K562 (cell line): ENCODE measurements at regions not wholly inside any gene's neighbourhood (a gene's known extent, or its start where the extent isn't known, plus 50 kb on each side); places are given as distances from the start of the nearest gene placed in this dataset.

Experiments
- ATAC-seq: fragments of 200-7000 bp; cut with Tn5 transposase; 3 replicates; pipeline ENCODE4 v1.9.1; 2020; ENCODE audit warnings: moderate library complexity
- BruUV-seq: library from RNA; stranded (reverse); fragments of 400-500 nt; replicated peaks from 2 replicates; lab custom pipeline; 2021; lab: Mats Ljungman, UMichigan
- CTCF ChIA-PET: fragments of 300-600 bp; formaldehyde crosslinking; extraction: SDS; loops from one replicate; lab custom pipeline; 2021; ENCODE audit warnings: low intra/inter-chr PET ratio; lab: Yijun Ruan, JAX
- POLR2A ChIA-PET: fragments of 300-600, 350-650 bp; sonication (Branson Sonifier 250); formaldehyde crosslinking; extraction: SDS; loops from one replicate; lab custom pipeline; 2021; ENCODE audit warnings: antibody characterized with exemption, inconsistent platforms; lab: Yijun Ruan, JAX
- DNase-seq, 4 experiments: peaks; one replicate each; pipeline versions ENCODE4 v3.0.0 to v3.0.0-alpha.2; 2011 to 2018; ENCODE audit warnings: low spot score in 3 of 4, mixed read lengths in 3 of 4; ENCODE audit errors: extremely low read depth in 1 of 4
- FAIRE-seq: peaks from 2 replicates; lab custom pipeline; 2011; peaks lifted over from hg19 to GRCh38; lab: Jason Lieb, UNC
- H2AFZ ChIP-seq: 2 replicates; pipeline ENCODE4 v1.6.0; 2011; ENCODE audit warnings: low read depth, low read length, control low read depth, inconsistent platforms
- H3K27ac ChIP-seq: fragments of 200-600 bp; 3 replicates; pipeline ENCODE4 v1.8.0; 2011; ENCODE audit warnings: low read depth, mild to moderate bottlenecking, control low read depth, inconsistent platforms, low read length, moderate library complexity, mixed read lengths; ENCODE audit errors: extremely low read depth
- H3K27me3 ChIP-seq, 2 experiments: fragments of 300-600 bp in 1 of 2; 2 replicates in 1 of 2; 3 replicates in 1 of 2; pipeline versions ENCODE4 v1.6.0 to v1.8.0; 2011; ENCODE audit warnings: inconsistent platforms in 2 of 2, low read length in 2 of 2, mild to moderate bottlenecking in 1 of 2, mixed read lengths in 1 of 2, moderate library complexity in 1 of 2; ENCODE audit not compliant: control insufficient read depth in 2 of 2, insufficient read depth in 2 of 2
- H3K36me3 ChIP-seq: fragments of 300-600 bp; 3 replicates; pipeline ENCODE4 v1.8.0; 2011; ENCODE audit warnings: mild to moderate bottlenecking, low read length, inconsistent platforms; ENCODE audit not compliant: control insufficient read depth, insufficient read depth
- H3K4me1 ChIP-seq, 2 experiments: fragments of 200-600 bp in 1 of 2; replicated peaks in 1 of 2; 2 replicates in 1 of 2; 3 replicates in 1 of 2; pipeline versions ENCODE4 v1.5.1 to v1.8.0; 2011; ENCODE audit warnings: inconsistent platforms in 2 of 2, low read length in 2 of 2, mild to moderate bottlenecking in 1 of 2, mixed read lengths in 1 of 2, moderate library complexity in 1 of 2; ENCODE audit not compliant: control insufficient read depth in 2 of 2, insufficient read depth in 2 of 2
- H3K4me2 ChIP-seq: 2 replicates; pipeline ENCODE4 v1.6.1; 2011; ENCODE audit warnings: low read length, control low read depth, inconsistent platforms, mixed read lengths; ENCODE audit not compliant: insufficient read depth
- H3K4me3 ChIP-seq: fragments of 200-600 bp; sonication (generic), shearing (Covaris generic); 2 replicates; pipeline ENCODE4 v1.5.1; 2016; ENCODE audit warnings: control low read depth, inconsistent platforms
- H3K79me2 ChIP-seq: fragments of 200-600 bp; 3 replicates; pipeline ENCODE4 v1.8.0; 2011; ENCODE audit warnings: low read length, inconsistent platforms; ENCODE audit not compliant: control insufficient read depth, insufficient read depth
- H3K9ac ChIP-seq, 2 experiments: 2 replicates each; pipeline versions ENCODE4 v1.6.0 to v1.6.1; 2011; ENCODE audit warnings: low read depth in 2 of 2, low read length in 2 of 2, control low read depth in 1 of 2, inconsistent platforms in 1 of 2, mild to moderate bottlenecking in 1 of 2, mixed read lengths in 1 of 2; ENCODE audit not compliant: insufficient read depth in 1 of 2
- H3K9me1 ChIP-seq: one replicate; pipeline ENCODE4 v1.6.0; 2011; ENCODE audit warnings: inconsistent platforms, mild to moderate bottlenecking, low read length, moderate library complexity; ENCODE audit not compliant: control insufficient read depth, insufficient read depth
- H3K9me3 ChIP-seq: replicated peaks from 2 replicates; pipeline ENCODE4 v1.5.1; 2011; ENCODE audit warnings: low read depth, low read length, inconsistent platforms; ENCODE audit not compliant: control insufficient read depth, insufficient read depth
- H4K20me1 ChIP-seq: replicated peaks from 2 replicates; pipeline ENCODE4 v1.6.1; 2011; ENCODE audit warnings: low read length, inconsistent platforms, mixed read lengths; ENCODE audit not compliant: control insufficient read depth, insufficient read depth
- CBX1 ChIP-seq: sonication (generic); IDR thresholded peaks from 2 replicates; pipeline ENCODE4 v1.6.1; 2016; ENCODE audit warnings: antibody characterized with exemption, low read depth, mild to moderate bottlenecking
- CEBPG ChIP-seq, 3 experiments: fragments of 200-800 bp in 1 of 3; sonication (Bioruptor generic) in 1 of 3; sonication (generic) in 1 of 3; formaldehyde crosslinking in 1 of 3; IDR thresholded peaks in 2 of 3; conservative IDR thresholded peaks in 1 of 3; 2 replicates each; pipeline versions ENCODE4 v1.6.1 to v1.8.0; 2016 to 2022; ENCODE audit warnings: missing compliant biosample characterization in 2 of 3, missing genetic modification characterization in 2 of 3, mild to moderate bottlenecking in 1 of 3, missing genetic modification reagents in 1 of 3
- FIP1L1 ChIP-seq: fragments of 200-400 bp; formaldehyde crosslinking; IDR thresholded peaks from 2 replicates; pipeline ENCODE4 v1.6.1; 2018; ENCODE audit warnings: mild to moderate bottlenecking, low read depth, low read length; ENCODE audit not compliant: poor library complexity, severe bottlenecking
- GTF2F1 ChIP-seq: IDR thresholded peaks from 2 replicates; pipeline ENCODE4 v1.6.1; 2011; ENCODE audit warnings: low read depth, low read length, improper control_type of control experiment
- ID3 ChIP-seq, 2 experiments: fragments of 250-450 bp in 1 of 2; fragments of 450-650 bp in 1 of 2; sonication (Bioruptor Pico) in 1 of 2; IDR thresholded peaks; 2 replicates each; pipeline versions ENCODE4 v1.6.1 to v1.8.0; 2016 to 2021; ENCODE audit warnings: mild to moderate bottlenecking in 2 of 2, moderate library complexity in 2 of 2, missing compliant biosample characterization in 1 of 2, missing genetic modification characterization in 1 of 2
- KLF1 ChIP-seq: fragments of 450-650 bp; IDR thresholded peaks from 2 replicates; pipeline ENCODE4 v1.6.1; 2016; ENCODE audit warnings: missing genetic modification characterization, missing compliant biosample characterization
- MITF ChIP-seq: IDR thresholded peaks from 2 replicates; pipeline ENCODE4 v1.6.1; 2014; ENCODE audit warnings: antibody characterized with exemption
- NCOA4 ChIP-seq: fragments of 450-650 bp; IDR thresholded peaks from 2 replicates; pipeline ENCODE4 v1.6.1; 2018; ENCODE audit warnings: mild to moderate bottlenecking; ENCODE audit not compliant: partially characterized antibody
- PATZ1 ChIP-seq: fragments of 250-450 bp; sonication (Bioruptor Pico); IDR thresholded peaks from 2 replicates; pipeline ENCODE4 v1.5.0; 2020; ENCODE audit warnings: mild to moderate bottlenecking, borderline replicate concordance
- ZBTB49 ChIP-seq: sonication (generic); formaldehyde crosslinking; IDR thresholded peaks from 2 replicates; pipeline ENCODE4 v1.8.0; 2022; ENCODE audit warnings: missing genetic modification reagents, mild to moderate bottlenecking, borderline replicate concordance
- ZNF282 ChIP-seq: sonication (generic); formaldehyde crosslinking; IDR thresholded peaks from 2 replicates; pipeline ENCODE4 v1.8.1; 2023; ENCODE audit warnings: missing genetic modification reagents
- ZNF551 ChIP-seq: fragments of 250-450 bp; sonication (Bioruptor Pico); IDR thresholded peaks from 2 replicates; pipeline ENCODE4 v1.5.0; 2021; ENCODE audit warnings: mild to moderate bottlenecking, moderate library complexity
- ZNF76 ChIP-seq: fragments of 250-450 bp; sonication (Bioruptor Pico); IDR thresholded peaks from 2 replicates; pipeline ENCODE4 v1.4.0; 2020; ENCODE audit warnings: mild to moderate bottlenecking, moderate library complexity, borderline replicate concordance
- WGBS: fragments of 100-300 bp; shearing (Covaris generic); methylation state at CpG from one replicate; pipeline ENCODE4 v1.1.6; 2016; ENCODE audit warnings: low coverage, mixed read lengths; ENCODE audit not compliant: insufficient coverage; ENCODE audit errors: missing lambda C conversion rate; 5-methylcytosine and 5-hydroxymethylcytosine counted together
- in situ Hi-C: fragments of 300-500 bp; cut with MboI; formaldehyde crosslinking; loops from 4 replicates; pipeline ENCODE4 v1.15.0; 2018; ENCODE audit warnings: inconsistent platforms, mixed read lengths
- intact Hi-C: fragments of 100-400 bp; cut with micrococcal nuclease; formaldehyde crosslinking; loops from 2 replicates; pipeline ENCODE4 v1.14.2; 2022

GRCh38 chr12:5124401-5124800, 80.7 kb downstream of the KCNA5 start (continued):
- TF ChIP-seq CEBPG (CRISPR knock-in tag; IDR thresholded peaks at IDR 0.05) (no peak), CEBPG (tag; conservative IDR thresholded peaks at IDR 0.05 in 1 of 2, IDR thresholded peaks at IDR 0.05 in 1 of 2) (no peak)

- Histone ChIP-seq H3K36me3 (no peaks in the 10 kb centered on the region), H3K79me2 (no peaks in the 10 kb centered on the region), H3K27me3 (no peaks in the 10 kb centered on the region), H3K27ac (no peak overlapping the region), H3K9me1 (no peaks in the 10 kb centered on the region), H3K4me2 (no peak overlapping the region), H3K9me3 (no peaks in the 10 kb centered on the region), H2AFZ (no peak overlapping the region), H3K4me3 (no peak overlapping the region), H3K4me1 (no peaks in the 10 kb centered on the region; a peak in 2 of 5 replicates), H4K20me1 (no peaks in the 10 kb centered on the region), H3K9ac (no peak overlapping the region)
- intact Hi-C loops (no loop called here), in situ Hi-C loops (no loop called here)
- BruUV-seq: no TSS peak
- FAIRE-seq: no peak
- DNase-seq: no peak
- ATAC-seq: no peak
- 14% methylated on average over 4 of the region's 5 CpGs for WGBS
- ChIA-PET POLR2A (interaction anchor here (0.6 kb wide), 1 partner anchor 141 kb away, joined by 3 read pairs; no protein-coding TSS in a partner anchor), CTCF (no interaction called here)
- no peak for TF ChIP-seq FIP1L1
- no peak for TF ChIP-seq NCOA4
- no peak for TF ChIP-seq ID3 (CRISPR knock-in tag; IDR thresholded peaks at IDR 0.05)
- no peak for TF ChIP-seq ID3 (tag; IDR thresholded peaks at IDR 0.05)
- TF ChIP-seq ZBTB49 (CRISPR knock-in tag): no peak
- TF ChIP-seq CBX1: no peak
- TF ChIP-seq ZNF551 (CRISPR knock-in tag): no peak
- no peak for TF ChIP-seq ZNF76
- TF ChIP-seq MITF: no peak
- TF ChIP-seq PATZ1 (CRISPR knock-in tag): no peak
- no peak for TF ChIP-seq ZNF282
- TF ChIP-seq GTF2F1: no peak
- no peak for TF ChIP-seq KLF1 (tag)
Observed at GRCh38 chr12:5134861-5135525, 91.3 kb downstream of the KCNA5 start.
